OCI-LY1 (cell line): ENCODE measurements at regions not wholly inside any gene's neighbourhood (a gene's known extent, or its start where the extent isn't known, plus 50 kb on each side); places are given as distances from the start of the nearest gene placed in this dataset.

Experiments
- H2AFZ ChIP-seq: fragments of 200-600 bp; sonication (generic), shearing (Covaris generic); 2 replicates; pipeline ENCODE4 v1.6.0; 2014; ENCODE audit warnings: antibody characterized with exemption, mild to moderate bottlenecking, low read length
- H3F3A ChIP-seq: fragments of 200-600 bp; sonication (generic), shearing (Covaris generic); 2 replicates; pipeline ENCODE4 v1.6.0; 2014; ENCODE audit warnings: mild to moderate bottlenecking, antibody characterized with exemption, low read length, moderate library complexity; ENCODE audit not compliant: insufficient read depth
- H3K27ac ChIP-seq: fragments of 200-600 bp; sonication (generic); 2 replicates; pipeline ENCODE4 v1.5.1; 2014; ENCODE audit warnings: low read length, mixed run types, mild to moderate bottlenecking, low read depth; ENCODE audit not compliant: poor library complexity, severe bottlenecking
- H3K27me3 ChIP-seq: fragments of 200-600 bp; sonication (generic); 2 replicates; pipeline ENCODE4 v1.6.0; 2014; ENCODE audit warnings: antibody characterized with exemption, mild to moderate bottlenecking, low read length, moderate library complexity; ENCODE audit not compliant: insufficient read depth
- H3K36me3 ChIP-seq: fragments of 200-600 bp; sonication (generic); 2 replicates; pipeline ENCODE4 v1.6.1; 2014; ENCODE audit warnings: mild to moderate bottlenecking, antibody characterized with exemption, low read length, moderate library complexity, mixed read lengths; ENCODE audit not compliant: insufficient read depth
- H3K4me1 ChIP-seq: fragments of 200-600 bp; sonication (generic); 2 replicates; pipeline ENCODE4 v1.5.1; 2014; ENCODE audit warnings: mild to moderate bottlenecking, low read length, moderate library complexity; ENCODE audit not compliant: insufficient read depth, severe bottlenecking
- H3K4me2 ChIP-seq: fragments of 200-600 bp; sonication (generic), shearing (Covaris generic); 2 replicates; pipeline ENCODE4 v1.6.1; 2014; ENCODE audit warnings: low read length
- H3K4me3 ChIP-seq: fragments of 200-600 bp; sonication (generic); 2 replicates; pipeline ENCODE4 v1.5.1; 2014; ENCODE audit warnings: low read length, low read depth, mild to moderate bottlenecking, mixed read lengths; ENCODE audit not compliant: poor library complexity, severe bottlenecking
- H3K79me2 ChIP-seq: fragments of 200-600 bp; shearing (Covaris generic); 2 replicates; pipeline ENCODE4 v1.6.1; 2016; ENCODE audit warnings: mixed run types, low read length, mixed read lengths; ENCODE audit not compliant: insufficient read depth
- H3K9ac ChIP-seq: fragments of 200-600 bp; sonication (generic), shearing (Covaris generic); 2 replicates; pipeline ENCODE4 v1.6.1; 2014; ENCODE audit warnings: mild to moderate bottlenecking, low read length, mixed read lengths
- H3K9me2 ChIP-seq: fragments of 200-600 bp; sonication (generic), shearing (Covaris generic); 2 replicates; pipeline ENCODE4 v1.6.1; 2014; ENCODE audit warnings: low read depth, mild to moderate bottlenecking, low read length, mixed read lengths
- H3K9me3 ChIP-seq: fragments of 200-600 bp; shearing (Covaris generic); 2 replicates; pipeline ENCODE4 v1.6.1; 2014; ENCODE audit warnings: low read length, mixed read lengths
- H4K20me1 ChIP-seq: fragments of 200-600 bp; sonication (generic), shearing (Covaris generic); 2 replicates; pipeline ENCODE4 v1.6.0; 2016; ENCODE audit warnings: mild to moderate bottlenecking, low read length; ENCODE audit not compliant: insufficient read depth
- EZH2 ChIP-seq: fragments of 200-600 bp; sonication (generic), shearing (Covaris generic); IDR thresholded peaks from 2 replicates; pipeline ENCODE4 v1.8.0; 2017; ENCODE audit warnings: borderline replicate concordance, mixed run types, mild to moderate bottlenecking, antibody characterized with exemption, low read length, moderate library complexity, mixed read lengths
- TF ChIP-seq, protein P1 (sequence below): fragments of 200-600 bp; sonication (generic), shearing (Covaris generic); IDR thresholded peaks from 2 replicates; pipeline ENCODE4 v1.5.1; 2017; ENCODE audit warnings: mild to moderate bottlenecking, antibody characterized with exemption, low read length, moderate library complexity, mixed read lengths

DNA sequence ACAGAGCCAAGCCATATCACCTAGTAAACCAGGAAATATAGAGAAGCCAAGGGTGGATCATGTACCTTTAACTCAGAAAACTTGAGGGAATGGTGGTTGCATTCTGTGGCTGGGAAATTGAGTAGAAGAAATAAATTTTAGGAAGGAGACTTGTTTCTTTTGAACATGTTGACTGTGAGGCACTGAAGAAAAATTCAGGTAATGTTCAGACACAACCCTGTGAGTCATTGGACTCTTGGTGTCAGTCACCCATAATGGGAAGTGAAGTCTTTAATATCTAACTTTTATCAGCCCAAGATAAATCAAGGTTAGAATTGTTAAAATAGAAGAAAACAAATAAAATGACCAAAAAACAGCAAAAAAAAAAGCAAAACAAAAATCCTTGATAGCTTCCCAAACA is 98.8 kb upstream of the GRIK2 start:
- H3K4me1 ChIP-seq, result no peaks in the 10 kb centered on the region
- H3K4me2 ChIP-seq, result no peak overlapping the region
- TF ChIP-seq, protein P1, sequence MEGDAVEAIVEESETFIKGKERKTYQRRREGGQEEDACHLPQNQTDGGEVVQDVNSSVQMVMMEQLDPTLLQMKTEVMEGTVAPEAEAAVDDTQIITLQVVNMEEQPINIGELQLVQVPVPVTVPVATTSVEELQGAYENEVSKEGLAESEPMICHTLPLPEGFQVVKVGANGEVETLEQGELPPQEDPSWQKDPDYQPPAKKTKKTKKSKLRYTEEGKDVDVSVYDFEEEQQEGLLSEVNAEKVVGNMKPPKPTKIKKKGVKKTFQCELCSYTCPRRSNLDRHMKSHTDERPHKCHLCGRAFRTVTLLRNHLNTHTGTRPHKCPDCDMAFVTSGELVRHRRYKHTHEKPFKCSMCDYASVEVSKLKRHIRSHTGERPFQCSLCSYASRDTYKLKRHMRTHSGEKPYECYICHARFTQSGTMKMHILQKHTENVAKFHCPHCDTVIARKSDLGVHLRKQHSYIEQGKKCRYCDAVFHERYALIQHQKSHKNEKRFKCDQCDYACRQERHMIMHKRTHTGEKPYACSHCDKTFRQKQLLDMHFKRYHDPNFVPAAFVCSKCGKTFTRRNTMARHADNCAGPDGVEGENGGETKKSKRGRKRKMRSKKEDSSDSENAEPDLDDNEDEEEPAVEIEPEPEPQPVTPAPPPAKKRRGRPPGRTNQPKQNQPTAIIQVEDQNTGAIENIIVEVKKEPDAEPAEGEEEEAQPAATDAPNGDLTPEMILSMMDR, result no peak
- no peak for TF ChIP-seq EZH2
- no peak overlapping the region for H2AFZ ChIP-seq
- no peak overlapping the region for H3K4me3 ChIP-seq
- no peaks in the 10 kb centered on the region for H3K9me3 ChIP-seq
- no peaks in the 10 kb centered on the region for H3F3A ChIP-seq
- H3K9me2 ChIP-seq, result no peaks in the 10 kb centered on the region
- no peaks in the 10 kb centered on the region for H4K20me1 ChIP-seq
- H3K79me2 ChIP-seq, result no peaks in the 10 kb centered on the region
- H3K27ac ChIP-seq, result no peak overlapping the region
- no peaks in the 10 kb centered on the region for H3K27me3 ChIP-seq
- no peak overlapping the region for H3K9ac ChIP-seq
- no peaks in the 10 kb centered on the region for H3K36me3 ChIP-seq

DNA sequence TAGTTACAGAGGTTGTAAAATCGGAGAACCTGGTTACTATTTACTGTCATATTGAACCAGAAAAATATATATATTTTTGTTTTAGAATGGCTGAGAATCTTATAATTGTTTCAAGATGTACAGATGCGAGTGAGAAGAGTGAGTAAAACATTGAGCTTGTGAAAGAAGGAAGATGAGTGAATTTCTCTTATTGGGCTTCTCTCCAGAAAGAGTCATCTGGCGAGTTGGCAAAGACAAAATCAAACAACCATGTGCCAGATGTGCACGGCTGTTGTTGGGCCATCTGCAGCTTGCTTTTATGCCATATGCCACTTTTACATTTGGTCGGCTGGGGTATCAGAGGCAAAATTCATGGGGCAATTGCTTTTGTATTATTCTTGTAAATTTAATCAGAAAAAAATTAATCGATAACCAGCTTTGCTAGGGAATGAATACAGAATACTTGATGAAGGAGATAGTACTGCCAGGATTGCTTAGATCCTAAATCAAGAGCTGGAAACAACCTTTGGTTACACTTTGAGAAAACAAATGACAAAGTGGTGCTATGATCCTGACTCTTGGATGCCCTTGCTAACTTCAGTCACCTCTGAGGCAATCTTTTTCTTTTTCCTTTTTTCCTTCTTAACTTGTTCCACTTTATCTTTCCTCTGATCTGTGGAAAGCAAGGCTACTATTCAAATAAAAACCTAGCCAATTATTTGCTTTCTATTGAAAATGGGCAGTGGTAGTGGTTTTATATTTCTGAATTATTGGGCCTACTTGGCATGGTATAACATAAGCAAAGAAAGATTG is 97.1 kb upstream of the GRIK2 start:
- Histone ChIP-seq H2AFZ (no peak overlapping the region), H3K36me3 (no peaks in the 10 kb centered on the region), H3K27me3 (no peaks in the 10 kb centered on the region), H3K9ac (no peak overlapping the region), H3K9me3 (no peaks in the 10 kb centered on the region), H3F3A (no peaks in the 10 kb centered on the region), H4K20me1 (no peaks in the 10 kb centered on the region), H3K9me2 (no peaks in the 10 kb centered on the region), H3K4me3 (no peak overlapping the region), H3K27ac (no peak overlapping the region), H3K79me2 (no peaks in the 10 kb centered on the region), H3K4me2 (no peak overlapping the region), H3K4me1 (no peaks in the 10 kb centered on the region)
- no peak for TF ChIP-seq EZH2
- TF ChIP-seq, protein P1, result no peak

DNA sequence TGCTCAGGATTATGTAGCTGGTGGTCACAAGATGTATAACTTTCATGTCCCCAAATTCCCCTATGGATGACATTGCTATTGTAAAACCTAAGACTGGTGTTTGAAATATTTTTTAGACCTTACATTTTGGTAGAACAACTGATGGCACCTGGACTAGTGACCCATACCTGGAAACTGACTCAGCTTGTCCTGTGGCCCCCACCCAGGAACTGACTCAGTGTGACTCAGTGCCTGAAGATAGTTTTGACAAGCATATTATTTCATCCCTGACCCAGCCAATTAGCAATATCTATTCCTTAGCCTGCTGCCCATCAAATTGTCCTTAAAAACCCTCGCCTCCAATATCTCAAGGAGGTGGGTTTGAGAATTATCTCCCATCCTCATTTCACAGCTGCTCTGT is 90.9 kb upstream of the GRIK2 start:
- no peaks in the 10 kb centered on the region for H3K4me1 ChIP-seq
- no peaks in the 10 kb centered on the region for H3K79me2 ChIP-seq
- H3K4me3 ChIP-seq, result no peak overlapping the region
- H2AFZ ChIP-seq, result no peak overlapping the region
- H3K9ac ChIP-seq, result no peak overlapping the region
- no peaks in the 10 kb centered on the region for H3K9me2 ChIP-seq
- no peaks in the 10 kb centered on the region for H3F3A ChIP-seq
- no peak for TF ChIP-seq EZH2
- TF ChIP-seq, protein P1, result no peak
- H3K27me3 ChIP-seq, result no peaks in the 10 kb centered on the region
- no peak overlapping the region for H3K4me2 ChIP-seq
- no peak overlapping the region for H3K27ac ChIP-seq
- H3K9me3 ChIP-seq, result no peaks in the 10 kb centered on the region
- no peaks in the 10 kb centered on the region for H3K36me3 ChIP-seq
- no peaks in the 10 kb centered on the region for H4K20me1 ChIP-seq
